WTC11 (cell line): ENCODE measurements at regions not wholly inside any gene's neighbourhood (a gene's known extent, or its start where the extent isn't known, plus 50 kb on each side); places are given as distances from the start of the nearest gene placed in this dataset.

Experiments
- ATAC-seq: fragments of 200-7000 bp; cut with Tn5 transposase; 2 replicates; pipeline ENCODE4 v1.10.0; 2021; ENCODE audit warnings: mild to moderate bottlenecking, moderate library complexity
- CTCF ChIA-PET: fragments of 300-600 bp; sonication (Branson Sonifier 250); formaldehyde crosslinking; loops from one replicate; lab custom pipeline; 2021; ENCODE audit warnings: antibody characterized with exemption; lab: Charles Lee
- POLR2A ChIA-PET: fragments of 350-600 bp; sonication (Branson Sonifier 250); formaldehyde crosslinking; loops from one replicate; lab custom pipeline; 2021; ENCODE audit warnings: antibody characterized with exemption; lab: Charles Lee
- DNase-seq: peaks from one replicate; pipeline ENCODE4 v3.0.0; 2021; ENCODE audit warnings: low spot score
- H3K27ac Mint-ChIP-seq: 2 replicates; pipeline ENCODE4 v1.8.0; 2021; ENCODE audit warnings: mixed read lengths
- H3K27me3 Mint-ChIP-seq: 2 replicates; pipeline ENCODE4 v1.8.0; 2021; ENCODE audit warnings: low read depth, mild to moderate bottlenecking, moderate library complexity, mixed read lengths
- H3K36me3 Mint-ChIP-seq: 2 replicates; pipeline ENCODE4 v1.8.0; 2021; ENCODE audit warnings: mixed read lengths
- H3K4me1 Mint-ChIP-seq: 2 replicates; pipeline ENCODE4 v1.8.0; 2022; ENCODE audit warnings: mixed read lengths
- H3K4me3 Mint-ChIP-seq: 2 replicates; pipeline ENCODE4 v1.8.0; 2021; ENCODE audit warnings: mild to moderate bottlenecking, moderate library complexity, mixed read lengths
- H3K9me3 Mint-ChIP-seq: 2 replicates; pipeline ENCODE4 v1.8.0; 2021; ENCODE audit warnings: mixed read lengths
- ARID4B ChIP-seq: sonication (generic); formaldehyde crosslinking; IDR thresholded peaks from 2 replicates; pipeline ENCODE4 v1.8.0; 2023; ENCODE audit warnings: missing genetic modification reagents, mild to moderate bottlenecking, borderline replicate concordance
- CTCF ChIP-seq: fragments of 200-600 bp; IDR thresholded peaks from 2 replicates; pipeline ENCODE4 v1.8.0; 2022; ENCODE audit warnings: antibody characterized with exemption
- ERG ChIP-seq: fragments of 250-450 bp; sonication (Bioruptor Pico); IDR thresholded peaks from 2 replicates; pipeline ENCODE4 v1.8.0; 2021; ENCODE audit warnings: mild to moderate bottlenecking
- FOXK1 ChIP-seq: sonication (generic); formaldehyde crosslinking; IDR thresholded peaks from 2 replicates; pipeline ENCODE4 v1.8.0; 2022; ENCODE audit warnings: mild to moderate bottlenecking, moderate library complexity, missing genetic modification reagents
- GABPB1 ChIP-seq: sonication (generic); formaldehyde crosslinking; IDR thresholded peaks from 2 replicates; pipeline ENCODE4 v1.8.1; 2023; ENCODE audit warnings: mild to moderate bottlenecking, missing genetic modification reagents
- SOX15 ChIP-seq: fragments of 250-450 bp; sonication (Bioruptor Pico); IDR thresholded peaks from 2 replicates; pipeline ENCODE4 v1.9.0; 2021; ENCODE audit warnings: mild to moderate bottlenecking
- TF ChIP-seq, protein P1 (sequence below): sonication (generic); formaldehyde crosslinking; IDR thresholded peaks from 2 replicates; pipeline ENCODE4 v1.8.1; 2022; ENCODE audit warnings: missing genetic modification reagents, borderline replicate concordance
- TF ChIP-seq, protein P2 (sequence below): sonication (generic); formaldehyde crosslinking; IDR thresholded peaks from 2 replicates; pipeline ENCODE4 v1.8.0; 2022; ENCODE audit warnings: mild to moderate bottlenecking, missing genetic modification reagents

- TF ChIP-seq, protein P1, sequence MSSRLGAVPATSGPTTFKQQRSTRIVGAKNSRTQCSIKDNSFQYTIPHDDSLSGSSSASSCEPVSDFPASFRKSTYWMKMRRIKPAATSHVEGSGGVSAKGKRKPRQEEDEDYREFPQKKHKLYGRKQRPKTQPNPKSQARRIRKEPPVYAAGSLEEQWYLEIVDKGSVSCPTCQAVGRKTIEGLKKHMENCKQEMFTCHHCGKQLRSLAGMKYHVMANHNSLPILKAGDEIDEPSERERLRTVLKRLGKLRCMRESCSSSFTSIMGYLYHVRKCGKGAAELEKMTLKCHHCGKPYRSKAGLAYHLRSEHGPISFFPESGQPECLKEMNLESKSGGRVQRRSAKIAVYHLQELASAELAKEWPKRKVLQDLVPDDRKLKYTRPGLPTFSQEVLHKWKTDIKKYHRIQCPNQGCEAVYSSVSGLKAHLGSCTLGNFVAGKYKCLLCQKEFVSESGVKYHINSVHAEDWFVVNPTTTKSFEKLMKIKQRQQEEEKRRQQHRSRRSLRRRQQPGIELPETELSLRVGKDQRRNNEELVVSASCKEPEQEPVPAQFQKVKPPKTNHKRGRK (CRISPR knock-in tag): no peak
- TF ChIP-seq SOX15 (CRISPR knock-in tag) (no peak), ARID4B (no peak)
Observed at GRCh38 chr3:36114353-36114752, 266.0 kb upstream of the STAC start (continued).

GRCh38 chr3:36124118-36124796, 256.0 kb upstream of the STAC start:
- Mint-ChIP-seq H3K27me3 (no peaks in the 10 kb centered on the region), H3K9me3 (peaks cover 10% of the 10 kb centered on the region), H3K4me1 (peaks cover 11% of the 10 kb centered on the region), H3K36me3 (no peaks in the 10 kb centered on the region), H3K4me3 (no peak overlapping the region), H3K27ac (no peak overlapping the region)
- DNase-seq (peak; percentile 70), ATAC-seq (peak; percentile 98)
- TF ChIP-seq GABPB1 (no peak), FOXK1 (CRISPR knock-in tag) (no peak), CTCF (0 out of 2 replicates have a peak, but pooled peaks have one; percentile 53)
- TF ChIP-seq, protein P2, sequence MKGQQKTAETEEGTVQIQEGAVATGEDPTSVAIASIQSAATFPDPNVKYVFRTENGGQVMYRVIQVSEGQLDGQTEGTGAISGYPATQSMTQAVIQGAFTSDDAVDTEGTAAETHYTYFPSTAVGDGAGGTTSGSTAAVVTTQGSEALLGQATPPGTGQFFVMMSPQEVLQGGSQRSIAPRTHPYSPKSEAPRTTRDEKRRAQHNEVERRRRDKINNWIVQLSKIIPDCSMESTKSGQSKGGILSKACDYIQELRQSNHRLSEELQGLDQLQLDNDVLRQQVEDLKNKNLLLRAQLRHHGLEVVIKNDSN (CRISPR knock-in tag): no peak
- TF ChIP-seq, protein P1 (CRISPR knock-in tag): no peak
- ChIA-PET POLR2A (no interaction called here), CTCF (interaction anchor here (0.6 to 2.8 kb wide), 13 partner anchors 12 to 583 kb away, joined by 3 to 16 read pairs (median 4); no protein-coding TSS in a partner anchor)

DNA sequence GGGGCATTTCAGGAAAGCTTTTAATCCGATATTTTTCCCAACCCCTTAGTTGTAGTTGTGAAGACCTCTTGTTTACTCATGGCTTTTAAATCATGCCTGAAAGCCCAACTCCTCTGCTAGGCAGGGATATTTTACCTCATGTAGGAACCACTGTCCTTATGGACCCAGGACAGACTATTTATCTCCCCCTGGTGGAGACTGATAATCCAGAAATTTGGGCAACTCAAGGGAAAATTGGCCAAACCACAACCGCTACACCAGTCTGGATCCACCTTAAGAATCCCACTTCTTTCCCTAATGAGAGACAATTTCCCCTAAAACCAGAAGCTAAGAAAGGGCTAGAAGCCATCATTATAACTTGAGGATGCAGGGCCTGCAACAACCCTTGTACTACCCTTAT, 248.1 kb upstream of the STAC start:
- TF ChIP-seq CTCF (0 out of 2 replicates have a peak, but pooled peaks have one; percentile 24), ERG (CRISPR knock-in tag) (no peak)
- peaks cover 8% of the 10 kb centered on the region for H3K4me1 Mint-ChIP-seq
- peak; percentile 73 for ATAC-seq
- ChIA-PET CTCF (no interaction called here), POLR2A (no interaction called here)
- H3K4me3 Mint-ChIP-seq: no peak overlapping the region
- no peak for DNase-seq
- no peaks in the 10 kb centered on the region for H3K36me3 Mint-ChIP-seq
- H3K27me3 Mint-ChIP-seq: no peaks in the 10 kb centered on the region
- H3K9me3 Mint-ChIP-seq: peaks cover 39% of the 10 kb centered on the region
- no peak overlapping the region for H3K27ac Mint-ChIP-seq
